HG03139 (cell line): ENCODE measurements at regions not wholly inside any gene's neighbourhood (a gene's known extent, or its start where the extent isn't known, plus 50 kb on each side); places are given as distances from the start of the nearest gene placed in this dataset.
"Not testable (repeated sequence)": the region's sequence is repeated elsewhere in the genome, so short reads cannot be mapped to it uniquely, and the experiment has no call there.

ENCODE experiments used
- ATAC-seq: cut with Tn5 transposase; IDR thresholded peaks from one replicate; pipeline ENCODE4 v1.9.1; 2021; ENCODE audit not compliant: unreplicated experiment

DNA sequence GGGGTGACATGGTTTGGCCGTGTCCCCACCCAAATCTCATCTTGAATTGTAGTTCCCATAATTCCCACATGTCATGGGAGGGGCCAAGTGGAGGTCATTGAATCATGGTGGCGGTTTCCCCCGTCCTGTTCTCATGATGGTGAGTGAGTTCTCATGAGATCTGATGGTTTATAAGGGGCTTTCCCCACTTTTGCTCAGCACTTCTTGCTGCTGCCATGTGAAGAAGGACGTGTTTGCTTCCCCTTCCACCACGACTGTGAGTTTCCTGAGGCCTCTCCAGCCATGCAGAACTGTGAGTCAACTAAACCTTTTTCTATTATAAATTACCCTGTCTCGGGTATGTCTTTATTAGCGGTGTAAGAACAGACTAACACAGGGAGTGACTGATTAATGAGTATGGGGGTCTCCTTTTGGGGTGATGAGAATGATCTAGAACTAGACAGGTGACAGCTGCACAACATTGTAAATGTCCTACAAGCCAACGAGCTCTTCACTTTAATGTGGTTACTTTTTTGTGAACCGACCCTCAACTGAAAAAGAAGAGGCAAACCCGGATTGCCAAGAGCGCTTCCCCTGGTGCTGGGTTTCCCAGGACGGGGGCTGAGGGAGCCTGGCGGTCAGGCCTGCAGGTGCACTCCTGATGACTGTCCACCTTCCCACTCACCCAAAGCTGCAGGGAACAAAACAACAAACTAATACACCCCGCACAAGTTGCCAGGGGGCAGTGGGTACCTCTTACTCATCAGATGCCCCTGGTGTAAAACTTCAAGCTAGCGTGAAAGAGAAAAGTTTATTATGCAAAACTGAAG lies 90.1 kb downstream of the NCOR2 start:
- ATAC-seq = no peak

DNA sequence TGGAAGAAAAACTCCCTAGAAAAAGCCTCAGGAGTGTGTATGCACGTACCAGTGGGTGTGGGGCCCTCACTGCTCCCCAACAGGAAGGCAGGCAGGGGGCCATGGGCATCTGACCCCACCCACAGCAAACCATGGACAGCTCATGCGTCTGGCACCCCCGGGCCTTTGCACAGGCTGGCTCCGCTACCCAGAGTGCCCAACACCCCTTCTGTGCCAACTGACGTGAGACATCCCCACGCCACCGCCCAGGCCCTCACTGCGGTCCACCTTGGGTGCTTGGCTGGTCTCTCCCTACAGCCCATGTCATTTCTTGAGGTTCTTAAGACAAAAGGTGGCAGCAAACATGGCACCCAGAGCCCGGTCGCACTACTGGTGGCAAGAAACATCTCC lies 91.4 kb downstream of the NCOR2 start:
- no peak for ATAC-seq

DNA sequence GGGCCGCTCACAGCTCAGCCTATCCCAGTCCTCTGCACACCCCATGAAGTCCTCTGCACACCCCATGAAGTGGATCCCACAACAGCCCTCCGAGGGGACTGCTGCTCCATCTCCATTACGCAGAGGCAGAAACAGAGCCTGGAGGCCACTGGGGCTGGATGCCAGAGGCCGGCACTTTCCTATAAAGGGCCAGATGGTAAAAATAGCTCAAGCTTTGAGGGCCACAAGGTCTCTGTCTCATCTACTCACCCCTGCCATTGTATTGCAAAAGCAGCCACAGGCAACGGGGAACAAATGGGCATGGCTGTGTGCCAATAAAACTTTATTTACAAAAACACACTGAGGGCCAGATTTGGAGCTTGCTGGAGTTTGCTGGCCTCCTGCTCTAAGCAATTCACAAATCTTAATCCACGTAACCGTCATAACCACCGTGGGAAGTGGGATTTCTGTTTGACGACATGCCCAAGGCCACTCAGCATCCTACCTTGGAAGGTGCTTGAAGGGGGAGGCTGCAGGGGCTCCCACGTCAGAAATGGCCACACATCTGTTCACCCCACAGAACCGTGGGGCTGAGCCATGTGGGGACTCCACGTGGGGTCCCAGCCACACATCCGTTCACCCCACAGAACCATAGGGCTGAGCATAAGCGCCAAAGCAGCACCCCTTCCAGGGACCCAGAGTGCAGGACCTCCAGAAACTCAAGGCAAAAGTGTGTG lies 92.0 kb downstream of the NCOR2 start:
- ATAC-seq = no peak

DNA sequence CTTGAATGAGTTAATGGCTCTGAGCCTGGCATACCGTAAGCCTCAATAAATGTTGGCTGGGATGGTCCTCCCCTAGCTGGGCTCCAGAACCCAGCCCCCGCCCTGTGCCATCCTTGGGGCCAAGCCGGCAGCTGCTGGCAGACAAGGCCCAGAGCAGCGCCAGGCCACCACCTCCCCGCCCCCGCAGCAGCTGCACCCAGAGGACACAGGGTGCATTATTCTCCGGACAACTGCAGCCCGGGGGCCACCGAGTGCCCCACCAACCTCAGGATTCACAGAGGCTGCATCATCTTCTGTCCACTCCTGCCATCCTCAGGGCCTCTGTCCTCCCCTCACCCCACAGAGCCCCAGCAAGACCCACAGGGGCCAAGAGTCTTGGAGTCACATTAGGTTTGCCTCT lies 92.7 kb downstream of the NCOR2 start:
- ATAC-seq = no peak

DNA sequence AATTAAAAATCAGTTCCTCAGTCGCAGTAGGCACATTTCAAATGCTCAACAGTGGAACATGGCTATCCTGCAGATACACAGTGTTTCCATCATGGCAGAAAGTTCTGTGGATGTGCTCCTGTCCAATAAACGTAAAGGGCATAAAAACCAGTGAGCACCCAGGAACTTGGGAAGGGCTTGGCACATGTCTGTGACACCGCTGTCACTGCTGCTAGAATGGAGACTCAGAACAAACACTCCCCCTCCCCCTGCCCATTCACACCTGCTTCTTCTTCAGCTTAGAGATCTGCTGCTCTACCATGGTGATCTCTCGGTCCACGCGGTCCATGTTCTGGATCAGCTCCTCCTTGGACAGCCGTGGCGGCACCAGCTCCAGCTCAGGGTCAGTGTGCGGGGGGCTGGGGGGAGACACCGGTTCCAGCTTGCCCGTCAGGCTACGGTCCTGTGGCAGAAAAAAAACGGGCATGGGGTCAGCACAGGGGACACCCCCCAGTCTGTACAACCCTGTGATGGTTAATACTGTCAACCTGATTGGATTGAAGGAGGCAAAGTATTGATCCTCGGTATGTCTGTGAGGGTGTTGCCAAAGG lies 94.6 kb downstream of the NCOR2 start:
- ATAC-seq = no peak

DNA sequence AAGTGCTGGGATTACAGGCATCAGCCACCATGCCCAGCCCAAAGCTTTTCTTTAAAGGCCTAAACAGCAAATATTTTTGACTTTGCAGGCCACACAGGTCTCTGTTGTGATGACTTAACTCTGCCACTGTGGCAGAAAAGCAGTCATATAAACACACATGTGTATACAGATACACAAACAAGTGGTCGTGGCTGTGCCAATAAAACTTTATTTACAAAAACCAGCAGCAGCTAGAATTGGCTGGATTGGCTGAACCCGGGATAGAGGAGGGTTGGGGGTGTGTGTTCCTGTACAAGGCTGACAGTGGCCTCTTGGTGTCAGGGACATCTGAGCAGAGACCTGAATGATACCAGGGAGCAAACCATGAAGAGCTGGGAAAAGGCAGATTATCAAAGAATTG lies 95.6 kb downstream of the NCOR2 start:
- no peak for ATAC-seq

DNA sequence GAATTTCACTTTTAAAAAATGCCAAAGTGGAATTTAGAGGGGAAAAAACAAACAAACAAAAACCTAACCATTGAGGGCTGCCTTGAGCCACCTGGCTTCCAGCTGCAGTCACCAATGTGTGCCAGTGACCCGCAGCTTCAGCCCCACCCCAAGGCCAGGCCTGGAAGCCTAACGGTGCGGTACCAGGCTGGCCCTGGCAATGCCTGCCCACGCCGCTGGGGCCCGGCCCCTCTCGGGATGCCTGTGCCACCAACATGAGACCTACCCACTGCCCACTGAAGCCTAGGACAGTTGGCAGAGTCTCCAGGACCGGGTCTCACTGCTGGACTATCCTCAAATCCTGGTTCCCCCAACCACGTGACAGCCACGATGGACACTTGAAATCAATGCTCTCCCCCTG lies 96.6 kb downstream of the NCOR2 start:
- no peak for ATAC-seq

DNA sequence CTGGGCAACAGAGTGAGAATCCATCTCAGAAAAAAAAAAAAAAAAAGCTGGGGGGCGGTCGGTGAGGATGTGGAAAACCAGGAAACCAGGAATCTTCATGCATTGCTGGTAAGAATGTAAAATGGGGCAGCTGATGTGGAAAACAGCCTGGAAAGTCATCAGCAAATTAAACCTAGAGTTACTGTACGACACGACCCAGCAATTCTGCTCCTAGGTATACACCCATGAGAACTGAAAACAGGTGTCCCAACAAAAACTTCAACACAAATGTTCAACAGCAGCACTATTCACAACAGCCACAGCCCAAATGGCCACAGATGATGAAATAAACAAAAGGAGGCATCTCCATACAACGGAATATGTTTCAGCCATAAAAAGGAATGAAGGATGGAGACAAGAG lies 97.3 kb downstream of the NCOR2 start:
- ATAC-seq = no peak

DNA sequence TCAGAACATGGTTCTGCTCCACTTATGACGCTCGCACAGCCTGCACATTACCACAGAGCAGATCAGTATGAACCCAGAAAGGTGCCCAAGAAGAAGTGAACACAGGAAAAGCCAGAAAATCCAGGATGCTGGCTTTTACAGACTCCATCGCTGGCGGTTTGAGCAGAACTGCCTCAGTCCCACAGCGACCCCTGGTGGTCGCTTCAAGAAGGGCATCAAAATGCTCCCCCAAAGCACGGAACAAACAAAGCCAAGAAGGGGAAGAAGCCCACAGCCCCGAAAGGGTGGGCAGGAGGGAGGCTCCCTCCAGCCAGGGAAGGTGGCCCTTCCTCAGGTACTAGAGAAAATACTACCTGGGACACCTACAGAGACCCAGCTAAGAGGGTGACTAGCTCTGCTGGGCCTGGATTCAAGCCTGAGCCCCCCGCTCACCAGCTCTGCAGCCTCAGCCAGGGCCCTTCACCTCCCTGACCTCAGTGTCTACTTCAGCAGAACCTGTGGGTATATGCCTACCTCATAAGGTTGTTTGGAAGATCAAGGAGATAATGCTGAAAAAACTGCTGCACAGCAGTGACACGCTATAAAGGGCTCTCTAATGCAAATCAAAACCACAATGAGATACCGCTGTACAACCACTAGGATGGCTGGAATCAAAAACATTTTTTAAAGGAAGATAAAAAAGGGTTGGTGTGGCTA lies 98.1 kb downstream of the NCOR2 start:
- ATAC-seq = no peak

DNA sequence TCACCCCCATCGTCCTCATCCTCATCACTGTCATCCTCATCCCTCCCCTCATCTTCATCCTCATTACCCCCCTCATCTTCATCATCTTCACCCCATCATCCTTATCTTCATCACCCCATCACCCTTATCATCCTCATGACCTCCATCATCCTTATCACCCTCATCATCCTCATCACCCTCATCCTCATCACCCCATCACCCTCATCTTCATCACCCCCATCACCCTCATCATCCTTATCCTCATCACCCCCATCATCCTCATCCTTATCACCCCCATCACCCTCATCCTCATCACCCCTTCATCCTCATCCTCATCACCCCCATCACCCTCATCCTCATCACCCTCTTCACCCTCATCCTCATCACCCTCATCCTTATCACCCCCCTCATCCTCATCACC lies 99.9 kb downstream of the NCOR2 start:
- ATAC-seq = not testable (repeated sequence)

DNA sequence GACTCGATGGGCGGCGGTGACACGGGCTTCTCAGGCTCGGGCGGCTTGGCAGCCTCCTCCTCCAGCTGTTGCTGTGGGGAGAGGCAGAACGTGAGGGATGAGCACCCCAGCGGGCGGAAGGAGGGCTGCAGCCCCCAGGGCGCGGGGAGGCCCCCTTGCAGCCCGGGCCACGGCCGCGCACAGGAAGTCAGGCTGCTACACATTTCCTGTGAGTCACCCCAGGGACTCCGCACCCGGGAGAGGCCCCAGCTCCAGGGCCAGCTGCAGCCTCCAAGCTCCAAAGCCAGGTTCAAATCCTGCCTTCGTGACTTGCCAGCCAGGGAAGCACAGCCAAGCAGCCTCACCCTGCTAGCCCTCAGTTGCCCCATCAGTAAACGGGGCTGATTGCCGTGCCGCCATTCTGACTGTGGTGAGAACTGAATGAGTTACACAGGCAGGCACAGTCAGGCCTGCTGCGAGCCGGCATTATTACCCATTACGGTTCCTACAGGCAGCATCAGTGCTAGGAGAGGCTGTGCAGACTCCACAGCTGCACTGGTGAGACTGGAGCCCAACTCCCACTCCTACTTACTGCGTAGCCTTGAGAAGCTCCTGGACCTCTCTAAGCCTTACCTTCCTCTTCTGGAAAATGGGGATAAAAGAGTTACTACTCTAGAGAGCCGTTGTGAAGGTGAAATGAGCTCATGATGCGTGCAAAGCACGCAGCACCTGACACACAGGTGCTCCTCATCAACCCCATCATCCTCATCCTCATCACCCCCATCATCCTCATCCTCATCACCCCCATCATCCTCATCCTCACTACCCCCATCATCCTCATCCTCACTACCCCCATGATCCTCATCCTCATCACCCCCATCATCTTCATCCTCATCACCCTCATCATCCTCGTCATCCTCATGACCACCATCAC lies 100.9 kb downstream of the NCOR2 start:
- ATAC-seq = peak; percentile 96

DNA sequence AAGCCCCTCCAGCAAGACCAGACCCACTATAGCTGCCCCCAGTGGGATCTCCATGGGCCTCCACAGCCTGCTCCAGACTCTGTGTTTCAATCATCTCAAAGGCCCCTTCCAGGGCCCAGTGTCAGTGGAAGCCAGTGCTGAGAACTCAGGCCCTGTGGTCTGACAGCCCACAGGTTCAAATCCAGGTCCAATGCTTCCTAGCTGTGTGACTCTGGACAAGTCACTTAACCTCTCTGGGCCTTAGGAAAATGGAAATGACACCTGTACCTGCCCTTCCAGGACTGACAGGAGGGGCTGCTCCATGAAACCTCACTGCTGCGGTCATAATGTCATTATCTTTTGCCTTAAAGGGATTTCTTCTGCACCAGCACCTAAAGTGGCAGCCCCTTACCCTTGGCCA lies 101.9 kb downstream of the NCOR2 start:
- no peak for ATAC-seq

DNA sequence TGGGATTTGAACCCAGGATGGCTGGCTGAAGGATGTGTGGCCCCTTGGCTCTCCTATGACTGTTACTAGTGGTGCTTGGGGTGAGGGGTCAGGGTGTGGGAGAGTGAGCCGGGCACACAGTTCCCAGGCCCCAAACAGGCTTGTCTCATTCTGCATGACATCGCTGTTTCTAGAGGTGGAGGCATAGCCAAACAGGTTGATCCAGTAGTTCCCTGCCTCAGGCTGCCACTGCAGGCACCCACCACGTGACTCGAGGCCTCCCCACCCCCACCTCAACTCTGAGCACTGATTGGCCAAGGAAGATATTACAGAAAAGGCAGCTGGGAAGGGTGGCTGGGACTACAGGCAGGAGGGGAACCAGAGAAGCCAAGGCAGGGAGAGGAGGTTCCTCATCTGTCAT lies 102.6 kb downstream of the NCOR2 start:
- ATAC-seq = no peak

DNA sequence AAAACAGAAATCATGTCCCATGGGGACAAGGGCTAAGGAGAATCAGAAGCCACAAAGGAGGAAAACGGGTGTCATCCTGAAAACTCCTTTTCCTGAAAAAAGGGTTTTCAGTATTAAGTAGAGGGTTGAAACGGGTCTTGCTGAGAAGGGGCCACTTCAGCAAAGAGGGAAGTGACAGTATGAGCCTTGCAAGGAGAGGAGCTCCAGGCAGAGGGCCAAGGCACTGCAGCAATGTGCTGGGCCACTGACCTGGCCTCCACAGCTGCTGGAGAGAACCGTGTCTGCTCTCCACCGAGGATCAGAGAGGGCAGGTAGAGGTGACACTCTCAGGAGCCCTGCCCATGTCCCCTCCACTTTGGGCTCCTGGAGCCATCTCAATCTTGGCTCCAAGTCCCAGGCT lies 103.3 kb downstream of the NCOR2 start:
- ATAC-seq = no peak

DNA sequence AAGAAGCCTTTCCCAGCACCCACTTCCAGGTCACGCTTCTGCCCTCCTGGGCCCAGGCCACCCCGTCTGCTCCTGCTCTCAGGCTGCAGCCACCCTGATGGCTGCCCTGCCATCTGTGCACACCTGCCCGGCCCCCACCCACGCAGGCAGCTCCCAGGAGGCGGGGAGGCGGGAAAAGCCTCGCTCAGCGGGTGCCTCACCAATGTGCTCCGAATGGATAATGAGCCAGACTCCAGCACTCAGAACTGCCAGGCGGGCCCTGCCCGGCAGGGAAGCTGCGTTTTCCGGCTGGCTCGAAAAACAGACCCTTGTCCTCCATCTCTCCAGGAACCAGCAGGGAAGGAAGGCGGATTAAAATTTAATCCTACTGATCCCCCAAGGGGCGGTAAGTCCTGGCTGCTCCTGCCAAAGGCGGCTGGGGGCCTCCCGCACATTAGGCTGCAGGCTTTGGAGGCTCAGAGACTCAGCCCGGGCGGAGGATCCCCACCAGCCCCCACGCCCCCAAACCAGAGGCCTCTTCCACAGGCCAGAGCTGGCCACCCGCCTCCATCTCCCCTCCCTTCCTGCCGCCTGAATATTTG lies 104.0 kb downstream of the NCOR2 start:
- ATAC-seq = no peak

DNA sequence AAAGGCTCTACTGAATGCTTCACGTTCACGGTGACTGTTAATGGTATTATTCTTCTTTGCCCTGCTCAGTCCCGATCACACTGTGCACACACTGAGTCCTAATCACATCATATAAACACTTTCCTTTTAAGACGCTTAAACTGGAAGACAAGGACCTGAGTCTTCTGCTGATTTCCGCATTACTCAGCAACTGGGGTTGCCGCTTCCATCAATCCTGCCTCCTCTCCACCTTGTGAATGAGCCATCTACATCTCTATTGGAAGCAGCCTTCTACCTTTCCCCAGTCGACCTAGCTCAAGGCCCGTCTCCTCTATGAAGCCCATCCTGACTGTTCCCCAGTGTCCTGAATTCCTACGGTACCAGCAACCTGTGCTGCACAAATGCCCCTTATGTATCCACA lies 104.7 kb downstream of the NCOR2 start:
- ATAC-seq = no peak

DNA sequence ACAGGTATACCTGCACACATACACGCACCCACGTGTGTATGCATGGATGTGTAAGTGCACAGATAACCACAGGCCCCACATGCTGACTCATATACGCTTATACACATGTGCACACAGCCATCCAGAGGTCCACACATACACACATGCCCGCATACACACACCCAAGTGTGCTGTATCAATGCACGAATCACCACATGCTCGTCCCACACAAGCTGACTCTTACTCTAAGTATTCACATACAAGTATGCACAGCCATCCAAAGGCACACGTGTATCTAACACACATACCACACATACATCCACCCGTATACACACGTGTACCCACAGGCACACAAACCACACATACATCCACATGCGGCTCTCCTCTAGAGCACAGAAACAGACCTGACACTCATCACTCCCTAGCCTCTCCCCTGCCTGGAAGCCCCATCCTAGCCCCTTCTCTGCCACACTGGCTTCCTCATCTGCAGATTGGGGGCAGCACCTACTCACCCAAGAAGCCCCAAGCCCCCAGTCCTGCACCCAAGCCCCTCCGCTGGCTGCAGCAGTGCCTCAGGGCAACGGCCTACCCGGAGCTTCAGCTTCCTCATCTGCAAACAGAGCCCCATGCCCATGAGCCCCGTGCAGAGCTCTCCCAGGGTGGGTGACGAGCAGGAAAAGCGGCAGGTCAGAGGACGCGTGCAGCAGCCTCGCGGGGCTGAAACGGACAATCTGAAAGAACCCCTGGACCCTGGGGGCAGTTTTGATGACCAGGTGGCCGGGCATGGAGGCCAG lies 105.4 kb downstream of the NCOR2 start:
- no peak for ATAC-seq

DNA sequence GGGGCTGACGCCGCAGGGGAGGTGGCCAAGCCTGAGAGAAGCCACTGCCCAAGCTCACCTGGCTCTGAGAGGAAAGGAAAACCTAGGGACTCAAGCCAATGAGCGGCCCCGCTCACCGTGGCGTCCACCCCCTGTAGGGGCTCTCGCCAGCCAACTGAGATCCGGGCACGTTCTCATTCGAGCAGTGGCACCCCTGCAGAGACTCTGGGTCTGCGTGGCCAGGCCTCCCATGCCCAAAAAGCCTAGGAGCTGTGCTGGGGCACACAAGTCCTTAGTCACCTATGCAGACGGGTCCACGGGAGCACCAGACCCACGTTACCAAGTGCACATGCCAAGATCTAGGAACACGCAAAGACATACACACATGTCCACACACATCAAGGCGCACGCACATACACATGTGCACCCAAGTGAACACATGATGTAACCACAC lies 106.2 kb downstream of the NCOR2 start:
- ATAC-seq = no peak

DNA sequence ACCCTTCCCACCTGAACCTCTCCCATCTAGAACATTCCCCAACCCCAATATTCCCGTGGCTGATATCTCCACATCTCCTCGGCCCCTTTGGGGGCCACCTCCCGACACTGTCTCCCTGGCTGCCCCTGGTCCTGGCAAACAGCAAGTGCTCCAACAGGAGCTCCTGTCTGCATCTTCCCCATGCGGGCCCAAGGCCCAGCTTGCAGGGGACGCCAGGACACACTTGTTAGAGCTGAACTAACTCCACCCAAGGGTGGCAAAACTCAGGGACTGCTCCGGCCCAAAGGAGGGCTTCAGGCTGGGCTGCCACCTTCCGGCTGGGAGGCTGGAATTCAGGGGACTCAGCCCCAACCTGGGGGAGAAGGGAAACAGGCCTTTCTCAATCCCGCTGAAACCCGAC lies 106.6 kb downstream of the NCOR2 start:
- ATAC-seq = no peak
